IMR-90 (cell line): ENCODE measurements at regions not wholly inside any gene's neighbourhood (a gene's known extent, or its start where the extent isn't known, plus 50 kb on each side); places are given as distances from the start of the nearest gene placed in this dataset.

ENCODE experiments used
- ATAC-seq: fragments of 200-7000 bp; cut with Tn5 transposase; 2 replicates; pipeline ENCODE4 v1.9.1; 2020; ENCODE audit warnings: low read depth, mild to moderate bottlenecking, moderate library complexity
- BruUV-seq: library from RNA; stranded (reverse); fragments of 400-500 nt; replicated peaks from 2 replicates; lab custom pipeline; 2021; lab: Mats Ljungman, UMichigan
- CTCF ChIA-PET: fragments of 300-600 bp; formaldehyde crosslinking; extraction: SDS; loops from one replicate; lab custom pipeline; 2021; ENCODE audit warnings: antibody characterized with exemption; lab: Yijun Ruan, JAX
- POLR2A ChIA-PET: fragments of 300-600 bp; sonication (Branson Sonifier 250); formaldehyde crosslinking; loops from one replicate; lab custom pipeline; 2022; ENCODE audit warnings: antibody characterized with exemption; ENCODE audit not compliant: unreplicated experiment; lab: Charles Lee
- DNase-seq: peaks from one replicate; pipeline ENCODE4 v3.0.0; 2013
- H2AFZ ChIP-seq: replicated peaks from 2 replicates; pipeline ENCODE3; 2013; ENCODE audit warnings: low read length, mild to moderate bottlenecking; ENCODE audit not compliant: poor library complexity
- H2AK5ac ChIP-seq: 2 replicates; pipeline ENCODE4 v1.6.1; 2013; ENCODE audit warnings: low read depth, low read length, inconsistent platforms
- H2AK9ac ChIP-seq: replicated peaks from 2 replicates; pipeline ENCODE3; 2013; ENCODE audit warnings: mild to moderate bottlenecking, low read depth, low read length, moderate library complexity; ENCODE audit not compliant: poor library complexity
- H2BK120ac ChIP-seq: 2 replicates; pipeline ENCODE4 v1.6.1; 2013; ENCODE audit warnings: low read depth, low read length, inconsistent platforms
- H2BK15ac ChIP-seq: 3 replicates; pipeline ENCODE4 v1.6.1; 2013; ENCODE audit warnings: low read depth, low read length, inconsistent platforms
- H2BK20ac ChIP-seq: 2 replicates; pipeline ENCODE4 v1.6.1; 2013; ENCODE audit warnings: low read depth, mild to moderate bottlenecking, inconsistent platforms, low read length, moderate library complexity
- H2BK5ac ChIP-seq: 2 replicates; pipeline ENCODE4 v1.6.1; 2013; ENCODE audit warnings: mild to moderate bottlenecking, low read depth, low read length, inconsistent platforms; ENCODE audit not compliant: poor library complexity, severe bottlenecking
- H3K14ac ChIP-seq: replicated peaks from 2 replicates; pipeline ENCODE4 v1.6.1; 2013; ENCODE audit warnings: low read depth, low read length, inconsistent platforms
- H3K18ac ChIP-seq: 2 replicates; pipeline ENCODE4 v1.6.1; 2013; ENCODE audit warnings: low read depth, low read length, control low read depth
- H3K23ac ChIP-seq: 2 replicates; pipeline ENCODE4 v1.6.1; 2013; ENCODE audit warnings: low read depth, low read length, inconsistent platforms
- H3K27ac ChIP-seq: 2 replicates; pipeline ENCODE4 v1.5.1; 2013; ENCODE audit warnings: mild to moderate bottlenecking, control low read depth, low read length; ENCODE audit not compliant: insufficient read depth
- H3K27me3 ChIP-seq: 2 replicates; pipeline ENCODE4 v1.6.1; 2013; ENCODE audit warnings: low read length; ENCODE audit not compliant: control insufficient read depth, insufficient read depth
- H3K36me3 ChIP-seq: 2 replicates; pipeline ENCODE4 v1.6.1; 2013; ENCODE audit warnings: low read length, mixed read lengths; ENCODE audit not compliant: control insufficient read depth, insufficient read depth
- H3K4ac ChIP-seq: 2 replicates; pipeline ENCODE4 v1.6.1; 2013; ENCODE audit warnings: low read depth, low read length, inconsistent platforms
- H3K4me1 ChIP-seq: 2 replicates; pipeline ENCODE4 v1.6.1; 2013; ENCODE audit warnings: low read length, mixed read lengths; ENCODE audit not compliant: control insufficient read depth, insufficient read depth
- H3K4me2 ChIP-seq: 2 replicates; pipeline ENCODE4 v1.6.1; 2013; ENCODE audit warnings: low read depth, mild to moderate bottlenecking, control low read depth, low read length, moderate library complexity
- H3K4me3 ChIP-seq: 2 replicates; pipeline ENCODE4 v1.5.1; 2013; ENCODE audit warnings: low read depth, mild to moderate bottlenecking, control low read depth, low read length, moderate library complexity; ENCODE audit not compliant: insufficient read depth
- H3K56ac ChIP-seq: 2 replicates; pipeline ENCODE4 v1.6.1; 2013; ENCODE audit warnings: low read length, inconsistent platforms; ENCODE audit not compliant: insufficient read depth; ENCODE audit errors: extremely low read depth
- H3K79me1 ChIP-seq, 2 experiments: 2 replicates each; pipeline ENCODE4 v1.6.1; 2013; ENCODE audit warnings: low read length in 2 of 2, inconsistent platforms in 1 of 2, low read depth in 1 of 2
- H3K9ac ChIP-seq: 2 replicates; pipeline ENCODE4 v1.6.1; 2013; ENCODE audit warnings: low read depth, low read length, control low read depth
- H3K9me1 ChIP-seq: 2 replicates; pipeline ENCODE4 v1.6.1; 2013; ENCODE audit warnings: low read length, inconsistent platforms; ENCODE audit not compliant: insufficient read depth
- H3K9me3 ChIP-seq: 2 replicates; pipeline ENCODE4 v1.6.1; 2013; ENCODE audit warnings: low read length; ENCODE audit not compliant: control insufficient read depth, insufficient read depth
- H4K20me1 ChIP-seq: 2 replicates; pipeline ENCODE4 v1.6.1; 2013; ENCODE audit warnings: low read length, inconsistent platforms; ENCODE audit not compliant: insufficient read depth
- H4K5ac ChIP-seq: 2 replicates; pipeline ENCODE4 v1.6.1; 2013; ENCODE audit warnings: mild to moderate bottlenecking, low read depth, low read length, control low read depth
- H4K8ac ChIP-seq, 2 experiments: 2 replicates each; pipeline ENCODE4 v1.6.1; 2013; ENCODE audit warnings: low read depth in 2 of 2, low read length in 2 of 2, control low read depth in 1 of 2, inconsistent platforms in 1 of 2
- H4K91ac ChIP-seq: 2 replicates; pipeline ENCODE4 v1.6.1; 2013; ENCODE audit warnings: low read depth, low read length, inconsistent platforms; ENCODE audit not compliant: insufficient read depth
- BHLHE40 ChIP-seq: fragments of 150-350 bp; IDR thresholded peaks from 2 replicates; pipeline ENCODE4 v1.6.1; 2016; ENCODE audit warnings: mild to moderate bottlenecking, low read depth, low read length
- CEBPB ChIP-seq: IDR thresholded peaks from 2 replicates; pipeline ENCODE4 v1.6.1; 2012; ENCODE audit warnings: low read depth, low read length, improper control_type of control experiment
- CHD1 ChIP-seq: IDR thresholded peaks from 2 replicates; pipeline ENCODE4 v1.6.1; 2012; ENCODE audit warnings: low read depth, low read length, improper control_type of control experiment
- FOS ChIP-seq: fragments of 150-350 bp; IDR thresholded peaks from 2 replicates; pipeline ENCODE4 v1.6.1; 2016; ENCODE audit warnings: low read depth, low read length
- MAFK ChIP-seq: IDR thresholded peaks from 2 replicates; pipeline ENCODE4 v1.6.1; 2012; ENCODE audit warnings: low read depth, low read length, improper control_type of control experiment
- MAZ ChIP-seq: IDR thresholded peaks from 2 replicates; pipeline ENCODE4 v1.6.1; 2012; ENCODE audit warnings: low read depth, mild to moderate bottlenecking, low read length, improper control_type of control experiment, moderate library complexity, borderline replicate concordance
- MXI1 ChIP-seq: IDR thresholded peaks from 2 replicates; pipeline ENCODE4 v1.6.1; 2012; ENCODE audit warnings: low read depth, mild to moderate bottlenecking, low read length, moderate library complexity, borderline replicate concordance
- NFE2L2 ChIP-seq: fragments of 150-350 bp; IDR thresholded peaks from 2 replicates; pipeline ENCODE4 v1.6.1; 2016; ENCODE audit warnings: low read depth, mild to moderate bottlenecking, low read length
- POLR2A ChIP-seq: IDR thresholded peaks from 2 replicates; pipeline ENCODE4 v1.6.1; 2012; ENCODE audit warnings: mild to moderate bottlenecking, low read depth, low read length
- RAD21 ChIP-seq: IDR thresholded peaks from 2 replicates; pipeline ENCODE4 v1.6.1; 2012; ENCODE audit warnings: low read length, improper control_type of control experiment
- RCOR1 ChIP-seq: IDR thresholded peaks from 2 replicates; pipeline ENCODE4 v1.6.1; 2012; ENCODE audit warnings: mild to moderate bottlenecking, low read length, improper control_type of control experiment; ENCODE audit not compliant: insufficient replicate concordance
- RFX5 ChIP-seq: IDR thresholded peaks from 2 replicates; pipeline ENCODE4 v1.8.0; 2012; ENCODE audit warnings: low read depth, mild to moderate bottlenecking, low read length, moderate library complexity
- SMC3 ChIP-seq: fragments of 150-350 bp; IDR thresholded peaks from 2 replicates; pipeline ENCODE4 v1.6.1; 2016; ENCODE audit warnings: low read depth, mild to moderate bottlenecking, antibody characterized with exemption, low read length, moderate library complexity
- WGBS, 2 experiments: methylation state at CpG; one replicate each; pipeline versions ENCODE4 v1.1.5 to v1.1.7; 2013; ENCODE audit warnings: missing lambda C conversion rate in 2 of 2; ENCODE audit not compliant: insufficient read length in 1 of 2; ENCODE audit errors: extremely low coverage in 2 of 2; 5-methylcytosine and 5-hydroxymethylcytosine counted together
- dilution Hi-C: fragments of 300-500 bp; cut with HindIII; formaldehyde crosslinking; loops from one replicate; pipeline ENCODE4 v1.14.3; 2018; ENCODE audit warnings: low sequenced_read_pairs; ENCODE audit not compliant: unreplicated experiment
- in situ Hi-C: fragments of 300-500 bp; cut with MboI; formaldehyde crosslinking; loops from 3 replicates; pipeline ENCODE4 v1.14.3; 2019; ENCODE audit warnings: low sequenced_read_pairs, inconsistent platforms, mixed read lengths
- intact Hi-C: fragments of 100-400 bp; cut with micrococcal nuclease; formaldehyde crosslinking; loops from 2 replicates; pipeline ENCODE4 v1.10.0; 2022
- TF ChIP-seq, protein P1 (sequence below): fragments of 150-350 bp; IDR thresholded peaks from 2 replicates; pipeline ENCODE4 v1.6.1; 2016; ENCODE audit warnings: low read depth, mild to moderate bottlenecking, low read length, moderate library complexity, borderline replicate concordance
- TF ChIP-seq, protein P2 (sequence below): fragments of 150-350 bp; IDR thresholded peaks from 2 replicates; pipeline ENCODE4 v1.6.1; 2017; ENCODE audit warnings: mild to moderate bottlenecking, antibody characterized with exemption, low read length, low read depth
- TF ChIP-seq, protein P3 (sequence below): conservative IDR thresholded peaks from 2 replicates; pipeline ENCODE4 v1.5.1; 2012; ENCODE audit warnings: mild to moderate bottlenecking, low read depth, low read length, improper control_type of control experiment

DNA sequence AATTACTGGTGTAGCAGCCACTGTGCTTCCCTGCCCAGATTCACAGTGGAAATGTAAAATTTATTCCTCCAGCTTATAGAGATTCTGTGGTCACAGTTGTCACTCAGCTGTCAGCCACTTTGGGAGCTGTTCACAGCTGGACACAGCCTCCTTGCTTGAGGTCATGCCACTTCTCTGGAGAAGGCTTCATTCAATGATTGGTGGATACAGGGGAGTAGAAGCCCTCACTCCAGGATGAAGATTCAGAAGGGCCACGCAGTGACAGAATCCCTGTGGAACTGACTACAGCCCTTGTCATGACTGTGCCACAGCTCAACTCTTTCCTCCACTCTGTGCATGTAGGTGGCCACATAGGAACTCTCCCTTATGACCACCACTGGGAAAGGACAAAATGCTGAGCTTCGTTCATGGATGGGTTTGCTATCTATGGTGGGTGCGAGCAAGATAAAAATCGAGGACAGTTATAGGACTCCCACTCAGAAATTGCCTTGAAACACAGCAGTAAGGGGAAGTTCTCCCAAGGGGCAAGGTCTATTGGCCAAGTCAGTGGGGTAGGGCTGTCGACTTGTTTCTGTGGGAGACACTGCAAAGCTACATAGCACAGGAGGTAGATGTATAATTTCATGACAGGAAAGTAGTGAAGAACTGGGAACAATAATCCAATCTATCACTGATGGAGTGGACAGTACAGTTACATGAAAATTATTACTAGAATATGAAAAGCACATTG lies 98.7 kb downstream of the CCNA1 start:
- H3K9ac ChIP-seq: no peak overlapping the region
- POLR2A ChIA-PET: no interaction called here
- in situ Hi-C loops: no loop called here

More for the DNA sequence above, 98.7 kb downstream of the CCNA1 start:
- no peak for TF ChIP-seq SMC3
- TF ChIP-seq, protein P1, sequence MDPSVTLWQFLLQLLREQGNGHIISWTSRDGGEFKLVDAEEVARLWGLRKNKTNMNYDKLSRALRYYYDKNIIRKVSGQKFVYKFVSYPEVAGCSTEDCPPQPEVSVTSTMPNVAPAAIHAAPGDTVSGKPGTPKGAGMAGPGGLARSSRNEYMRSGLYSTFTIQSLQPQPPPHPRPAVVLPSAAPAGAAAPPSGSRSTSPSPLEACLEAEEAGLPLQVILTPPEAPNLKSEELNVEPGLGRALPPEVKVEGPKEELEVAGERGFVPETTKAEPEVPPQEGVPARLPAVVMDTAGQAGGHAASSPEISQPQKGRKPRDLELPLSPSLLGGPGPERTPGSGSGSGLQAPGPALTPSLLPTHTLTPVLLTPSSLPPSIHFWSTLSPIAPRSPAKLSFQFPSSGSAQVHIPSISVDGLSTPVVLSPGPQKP: no peak
- no peak for TF ChIP-seq RFX5
- no peak for TF ChIP-seq MAFK
- no peak for TF ChIP-seq FOS
- no peak for TF ChIP-seq POLR2A
- no peak for TF ChIP-seq CHD1
- no peak for TF ChIP-seq CEBPB
- TF ChIP-seq, protein P2, sequence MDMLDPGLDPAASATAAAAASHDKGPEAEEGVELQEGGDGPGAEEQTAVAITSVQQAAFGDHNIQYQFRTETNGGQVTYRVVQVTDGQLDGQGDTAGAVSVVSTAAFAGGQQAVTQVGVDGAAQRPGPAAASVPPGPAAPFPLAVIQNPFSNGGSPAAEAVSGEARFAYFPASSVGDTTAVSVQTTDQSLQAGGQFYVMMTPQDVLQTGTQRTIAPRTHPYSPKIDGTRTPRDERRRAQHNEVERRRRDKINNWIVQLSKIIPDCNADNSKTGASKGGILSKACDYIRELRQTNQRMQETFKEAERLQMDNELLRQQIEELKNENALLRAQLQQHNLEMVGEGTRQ: no peak
- TF ChIP-seq, protein P3, sequence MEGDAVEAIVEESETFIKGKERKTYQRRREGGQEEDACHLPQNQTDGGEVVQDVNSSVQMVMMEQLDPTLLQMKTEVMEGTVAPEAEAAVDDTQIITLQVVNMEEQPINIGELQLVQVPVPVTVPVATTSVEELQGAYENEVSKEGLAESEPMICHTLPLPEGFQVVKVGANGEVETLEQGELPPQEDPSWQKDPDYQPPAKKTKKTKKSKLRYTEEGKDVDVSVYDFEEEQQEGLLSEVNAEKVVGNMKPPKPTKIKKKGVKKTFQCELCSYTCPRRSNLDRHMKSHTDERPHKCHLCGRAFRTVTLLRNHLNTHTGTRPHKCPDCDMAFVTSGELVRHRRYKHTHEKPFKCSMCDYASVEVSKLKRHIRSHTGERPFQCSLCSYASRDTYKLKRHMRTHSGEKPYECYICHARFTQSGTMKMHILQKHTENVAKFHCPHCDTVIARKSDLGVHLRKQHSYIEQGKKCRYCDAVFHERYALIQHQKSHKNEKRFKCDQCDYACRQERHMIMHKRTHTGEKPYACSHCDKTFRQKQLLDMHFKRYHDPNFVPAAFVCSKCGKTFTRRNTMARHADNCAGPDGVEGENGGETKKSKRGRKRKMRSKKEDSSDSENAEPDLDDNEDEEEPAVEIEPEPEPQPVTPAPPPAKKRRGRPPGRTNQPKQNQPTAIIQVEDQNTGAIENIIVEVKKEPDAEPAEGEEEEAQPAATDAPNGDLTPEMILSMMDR: no peak
- TF ChIP-seq MAZ: no peak
- TF ChIP-seq RAD21: no peak
- TF ChIP-seq RCOR1: no peak
- TF ChIP-seq NFE2L2: no peak
- no peak for TF ChIP-seq MXI1
- TF ChIP-seq BHLHE40: no peak
- intact Hi-C loops: no loop called here
- DNase-seq (no peak), ATAC-seq (no peak)
- H2AK5ac ChIP-seq: no peak overlapping the region
- no peaks in the 10 kb centered on the region for H3K9me3 ChIP-seq
- H4K8ac ChIP-seq: no peak overlapping the region
- H3K27ac ChIP-seq: no peak overlapping the region
- no peak overlapping the region for H3K14ac ChIP-seq
- BruUV-seq: no TSS peak
- H2BK5ac ChIP-seq: no peak overlapping the region
- H2BK15ac ChIP-seq: no peak overlapping the region
- no CpG with 5 or more reads among the region's 5 CpGs for WGBS, 2 experiments
- CTCF ChIA-PET: interaction anchor here (0.6 kb wide), 1 partner anchor 972 kb away, joined by 4 read pairs; no protein-coding TSS in a partner anchor
- no peak overlapping the region for H2BK120ac ChIP-seq
- H3K4me3 ChIP-seq: no peak overlapping the region
- no peak overlapping the region for H3K56ac ChIP-seq
- H3K79me1 ChIP-seq: no peaks in the 10 kb centered on the region
- H3K4me1 ChIP-seq: no peaks in the 10 kb centered on the region
- H2AFZ ChIP-seq: no peak overlapping the region
- no peak overlapping the region for H2BK20ac ChIP-seq
- H3K4me2 ChIP-seq: no peak overlapping the region
- no peak overlapping the region for H3K23ac ChIP-seq
- H3K4ac ChIP-seq: no peak overlapping the region
- H4K20me1 ChIP-seq: no peaks in the 10 kb centered on the region
- H3K9me1 ChIP-seq: no peaks in the 10 kb centered on the region
- dilution Hi-C loops: no loop called here
- H3K36me3 ChIP-seq: no peaks in the 10 kb centered on the region
- no peak overlapping the region for H4K91ac ChIP-seq
- H3K18ac ChIP-seq: no peak overlapping the region
- H4K5ac ChIP-seq: no peak overlapping the region
- H3K27me3 ChIP-seq: no peaks in the 10 kb centered on the region
- no peak overlapping the region for H2AK9ac ChIP-seq
